Panc1 (cell line): ENCODE measurements at regions not wholly inside any gene's neighbourhood (a gene's known extent, or its start where the extent isn't known, plus 50 kb on each side); places are given as distances from the start of the nearest gene placed in this dataset.

ENCODE experiments used
- ATAC-seq: fragments of 200-7000 bp; cut with Tn5 transposase; 2 replicates; pipeline ENCODE4 v1.9.1; 2020; ENCODE audit warnings: mild to moderate bottlenecking, moderate library complexity
- BruUV-seq: library from RNA; stranded (reverse); fragments of 400-500 nt; replicated peaks from 2 replicates; lab custom pipeline; 2021; lab: Mats Ljungman, UMichigan
- CTCF ChIA-PET: fragments of 300-600 bp; sonication (Branson Sonifier 250); formaldehyde crosslinking; loops from one replicate; lab custom pipeline; 2022; ENCODE audit warnings: antibody characterized with exemption; lab: Charles Lee
- POLR2A ChIA-PET: fragments of 300-600 bp; sonication (Branson Sonifier 250); formaldehyde crosslinking; loops from one replicate; lab custom pipeline; 2022; ENCODE audit warnings: antibody characterized with exemption; lab: Charles Lee
- DNase-seq: peaks from one replicate; pipeline ENCODE4 v3.0.0-alpha.2; 2010; ENCODE audit warnings: low read depth, low spot score
- H3K27ac ChIP-seq: 2 replicates; pipeline ENCODE4 v1.5.1; 2011; ENCODE audit warnings: mild to moderate bottlenecking, low read length, inconsistent platforms
- H3K27me3 ChIP-seq: fragments of 200-500 bp; sonication (Bioruptor generic); 2 replicates; pipeline ENCODE4 v1.6.0; 2014; ENCODE audit warnings: low read length, inconsistent platforms; ENCODE audit not compliant: control insufficient read depth, insufficient read depth
- H3K36me3 ChIP-seq: fragments of 200-500 bp; sonication (Bioruptor generic); 2 replicates; pipeline ENCODE4 v1.5.1; 2014; ENCODE audit warnings: inconsistent platforms, mild to moderate bottlenecking, low read length, moderate library complexity; ENCODE audit not compliant: control insufficient read depth, insufficient read depth
- H3K4me1 ChIP-seq: 2 replicates; pipeline ENCODE4 v1.5.1; 2011; ENCODE audit warnings: inconsistent platforms, mild to moderate bottlenecking, low read length, moderate library complexity; ENCODE audit not compliant: control insufficient read depth, insufficient read depth
- H3K4me3 ChIP-seq, 2 experiments: 2 replicates each; pipeline ENCODE4 v1.5.1; 2011 to 2012; ENCODE audit warnings: low read depth in 2 of 2, low read length in 2 of 2, mild to moderate bottlenecking in 2 of 2, inconsistent platforms in 1 of 2, moderate library complexity in 1 of 2
- H3K9me3 ChIP-seq: fragments of 200-500 bp; sonication (Bioruptor generic); 2 replicates; pipeline ENCODE4 v1.5.1; 2014; ENCODE audit warnings: low read depth, mild to moderate bottlenecking, inconsistent platforms, low read length, moderate library complexity; ENCODE audit not compliant: control insufficient read depth, insufficient read depth
- CTCF ChIP-seq: fragments of 450-650 bp; IDR thresholded peaks from 2 replicates; pipeline ENCODE4 v1.5.1; 2017; ENCODE audit warnings: mild to moderate bottlenecking
- POLR2AphosphoS5 ChIP-seq: IDR thresholded peaks from 2 replicates; pipeline ENCODE4 v1.6.1; 2012; ENCODE audit warnings: mild to moderate bottlenecking, low read depth, low read length, moderate library complexity
- REST ChIP-seq, 2 experiments: IDR thresholded peaks; 2 replicates each; pipeline ENCODE4 v1.6.1; 2011 to 2012; ENCODE audit warnings: low read depth in 2 of 2, control low read depth in 1 of 2, low read length in 1 of 2, mild to moderate bottlenecking in 1 of 2, moderate library complexity in 1 of 2; ENCODE audit not compliant: insufficient read depth in 1 of 2
- SIN3A ChIP-seq: IDR thresholded peaks from 2 replicates; pipeline ENCODE4 v1.6.1; 2012; ENCODE audit warnings: low read depth, mild to moderate bottlenecking, low read length, moderate library complexity, borderline replicate concordance; ENCODE audit not compliant: insufficient read depth
- TCF7L2 ChIP-seq: IDR thresholded peaks from 2 replicates; pipeline ENCODE4 v1.6.1; 2011; ENCODE audit warnings: mild to moderate bottlenecking, low read depth, low read length, inconsistent platforms
- in situ Hi-C: cut with HindIII; loops from 2 replicates; pipeline ENCODE4 v1.10.0; 2016; ENCODE audit warnings: low sequenced_read_pairs, low pct_unique_long_range_greater_than_20kb
- intact Hi-C: fragments of 100-400 bp; cut with micrococcal nuclease; formaldehyde crosslinking; loops from one replicate; pipeline ENCODE4 v1.10.0; 2022; ENCODE audit not compliant: unreplicated experiment

GRCh38 chr9:7226007-7226640 is 468.4 kb downstream of the KDM4C start:
- Histone ChIP-seq H3K27me3 (no peaks in the 10 kb centered on the region), H3K9me3 (no peaks in the 10 kb centered on the region), H3K27ac (no peak overlapping the region), H3K4me3 (no peak overlapping the region), H3K4me1 (no peaks in the 10 kb centered on the region), H3K36me3 (no peaks in the 10 kb centered on the region)
- ATAC-seq (no peak), DNase-seq (no peak)
- TF ChIP-seq CTCF (no peak), REST (IDR thresholded peaks at IDR 0.05; ENCODE audit: insufficient read depth in 1 of 2, low read depth in 2 of 2, low read length in 1 of 2) (no peak), POLR2AphosphoS5 (no peak), SIN3A (no peak), TCF7L2 (no peak)
- POLR2A ChIA-PET, result no interaction called here
- no TSS peak for BruUV-seq
- CTCF ChIA-PET, result no interaction called here
- intact Hi-C loops, result no loop called here
- in situ Hi-C loops, result no loop called here
